ENCODE measurements at regions not wholly inside any gene's neighbourhood (a gene's known extent, or its start where the extent isn't known, plus 50 kb on each side); places are given as distances from the start of the nearest gene placed in this dataset.

DNA sequence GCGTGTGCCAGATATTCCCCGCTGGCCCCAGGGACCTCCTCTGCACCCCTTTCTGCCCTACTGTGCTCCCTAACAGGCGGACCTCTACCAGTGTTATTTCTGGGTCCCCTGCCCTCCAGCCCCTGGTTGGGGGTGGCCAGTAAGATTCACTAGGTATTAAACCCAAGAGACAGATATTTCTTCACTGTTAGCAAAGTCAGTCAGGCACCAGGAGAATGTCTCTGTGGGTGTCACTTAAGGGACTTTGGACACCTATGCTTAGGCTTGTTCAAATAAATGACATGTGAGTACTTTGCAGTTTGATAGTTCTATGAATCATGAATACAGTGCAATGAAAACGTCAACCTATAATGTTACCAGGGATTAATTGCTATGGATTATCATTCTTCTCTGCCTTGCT, 234.3 kb upstream of the IGFBP3 start:
- Histone ChIP-seq H3K27ac (no peak overlapping the region), H3K36me3 (no peaks in the 10 kb centered on the region), H3K27me3 (no peaks in the 10 kb centered on the region), H3K4me3 (no peak overlapping the region), H3K4me1 (no peaks in the 10 kb centered on the region), H3K9me3 (no peaks in the 10 kb centered on the region)
- TF ChIP-seq, protein P1, sequence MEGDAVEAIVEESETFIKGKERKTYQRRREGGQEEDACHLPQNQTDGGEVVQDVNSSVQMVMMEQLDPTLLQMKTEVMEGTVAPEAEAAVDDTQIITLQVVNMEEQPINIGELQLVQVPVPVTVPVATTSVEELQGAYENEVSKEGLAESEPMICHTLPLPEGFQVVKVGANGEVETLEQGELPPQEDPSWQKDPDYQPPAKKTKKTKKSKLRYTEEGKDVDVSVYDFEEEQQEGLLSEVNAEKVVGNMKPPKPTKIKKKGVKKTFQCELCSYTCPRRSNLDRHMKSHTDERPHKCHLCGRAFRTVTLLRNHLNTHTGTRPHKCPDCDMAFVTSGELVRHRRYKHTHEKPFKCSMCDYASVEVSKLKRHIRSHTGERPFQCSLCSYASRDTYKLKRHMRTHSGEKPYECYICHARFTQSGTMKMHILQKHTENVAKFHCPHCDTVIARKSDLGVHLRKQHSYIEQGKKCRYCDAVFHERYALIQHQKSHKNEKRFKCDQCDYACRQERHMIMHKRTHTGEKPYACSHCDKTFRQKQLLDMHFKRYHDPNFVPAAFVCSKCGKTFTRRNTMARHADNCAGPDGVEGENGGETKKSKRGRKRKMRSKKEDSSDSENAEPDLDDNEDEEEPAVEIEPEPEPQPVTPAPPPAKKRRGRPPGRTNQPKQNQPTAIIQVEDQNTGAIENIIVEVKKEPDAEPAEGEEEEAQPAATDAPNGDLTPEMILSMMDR (IDR thresholded peaks at IDR 0.05) = no peak
- intact Hi-C loops (cut with DNase I) = no loop called here
- no peak for DNase-seq (ENCODE audit: low spot score in 2 of 2)

DNA sequence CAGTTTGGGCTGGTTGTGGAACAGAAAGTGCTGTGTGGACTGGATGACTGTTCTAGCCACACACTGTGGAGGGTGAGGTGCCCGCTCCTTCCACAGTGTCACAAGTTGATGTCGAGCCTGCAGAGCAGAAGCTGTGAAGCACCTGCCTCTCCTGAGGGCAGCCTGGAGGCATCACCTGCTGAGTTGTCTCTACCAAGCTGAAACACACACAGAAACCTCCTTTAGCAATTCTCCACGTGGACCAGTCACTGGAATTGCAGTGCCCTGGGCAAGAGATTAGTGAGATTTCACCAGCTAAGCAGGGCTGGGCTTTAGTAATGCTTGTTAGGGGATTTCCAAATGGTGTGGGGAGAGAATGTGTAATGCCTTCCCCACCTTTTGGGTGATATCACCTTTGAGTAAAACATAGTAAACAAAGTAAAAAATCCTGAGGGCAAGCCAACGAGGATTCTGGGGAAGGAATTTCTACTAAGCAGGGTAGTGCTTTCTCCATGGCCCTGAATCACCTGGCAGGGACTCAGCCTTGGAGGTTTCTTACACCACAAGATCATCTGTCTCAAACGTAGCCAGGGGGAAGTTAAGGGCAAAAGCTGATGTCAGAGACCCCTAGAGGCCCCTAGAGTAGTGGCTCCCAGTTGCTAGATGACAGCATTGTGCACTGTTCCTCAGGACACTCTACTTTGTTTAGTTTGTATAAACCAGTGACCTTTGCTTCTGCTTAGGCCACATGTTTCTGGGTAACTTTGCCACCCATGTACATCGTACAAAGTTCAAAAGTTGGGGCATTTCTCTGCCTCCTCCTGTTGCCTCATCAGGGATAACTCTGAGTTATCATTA, 233.1 kb upstream of the IGFBP3 start:
- H3K27me3 ChIP-seq = no peaks in the 10 kb centered on the region
- H3K36me3 ChIP-seq = no peaks in the 10 kb centered on the region
- no peaks in the 10 kb centered on the region for H3K4me1 ChIP-seq
- TF ChIP-seq, protein P1 (IDR thresholded peaks at IDR 0.05) = no peak
- intact Hi-C loops (cut with DNase I) = no loop called here
- no peak overlapping the region for H3K27ac ChIP-seq
- H3K9me3 ChIP-seq = no peaks in the 10 kb centered on the region
- no peak overlapping the region for H3K4me3 ChIP-seq
- DNase-seq (ENCODE audit: low spot score in 2 of 2) = no peak

DNA sequence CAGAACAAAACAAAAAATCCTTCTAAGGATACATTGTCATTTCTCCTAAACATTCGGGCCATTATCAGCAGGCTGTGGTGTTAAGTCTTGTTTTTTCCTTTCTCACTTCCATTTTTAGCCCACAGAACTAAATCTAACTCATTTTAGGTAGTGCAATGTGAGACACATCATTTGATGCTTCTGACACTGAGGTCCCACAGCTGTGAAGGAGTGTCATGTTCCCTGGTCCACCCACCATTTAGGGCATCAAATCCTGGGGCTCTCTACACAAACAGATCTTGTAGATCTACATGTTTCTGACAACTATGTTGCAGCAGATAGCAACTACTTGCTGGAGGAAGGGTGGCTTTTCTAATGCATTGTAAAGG, 232.5 kb upstream of the IGFBP3 start:
- Histone ChIP-seq H3K27ac (no peak overlapping the region), H3K27me3 (no peaks in the 10 kb centered on the region), H3K4me3 (no peak overlapping the region), H3K36me3 (no peaks in the 10 kb centered on the region), H3K9me3 (no peaks in the 10 kb centered on the region), H3K4me1 (no peaks in the 10 kb centered on the region)
- DNase-seq (ENCODE audit: low spot score in 2 of 2) = no peak
- TF ChIP-seq, protein P1 (IDR thresholded peaks at IDR 0.05) = no peak
- intact Hi-C loops (cut with DNase I) = no loop called here

DNA sequence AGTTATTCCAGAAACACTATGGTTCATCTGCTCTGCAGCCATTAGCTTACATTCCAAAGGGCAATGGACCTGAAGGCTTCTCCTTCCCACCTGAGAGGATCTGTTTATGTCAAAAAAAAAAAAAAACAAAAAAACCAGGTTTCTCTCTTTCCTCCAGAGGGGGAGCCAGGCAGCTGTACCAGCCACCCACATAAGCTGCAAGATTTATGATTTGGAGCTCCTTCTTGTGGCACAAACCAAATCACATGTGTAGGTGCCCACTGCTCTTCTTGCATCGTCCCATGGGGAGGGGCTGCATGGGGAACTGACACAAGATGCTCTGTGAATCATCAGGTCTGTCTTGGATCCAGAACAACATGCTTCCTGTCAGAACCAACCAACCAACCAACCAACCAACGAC, 231.6 kb upstream of the IGFBP3 start:
- H3K27me3 ChIP-seq = no peaks in the 10 kb centered on the region
- no peak for DNase-seq (ENCODE audit: low spot score in 2 of 2)
- no peaks in the 10 kb centered on the region for H3K4me1 ChIP-seq
- TF ChIP-seq, protein P1 (IDR thresholded peaks at IDR 0.05) = no peak
- no peaks in the 10 kb centered on the region for H3K9me3 ChIP-seq
- H3K4me3 ChIP-seq = no peak overlapping the region
- no peaks in the 10 kb centered on the region for H3K36me3 ChIP-seq
- intact Hi-C loops (cut with DNase I) = no loop called here
- H3K27ac ChIP-seq = no peak overlapping the region

DNA sequence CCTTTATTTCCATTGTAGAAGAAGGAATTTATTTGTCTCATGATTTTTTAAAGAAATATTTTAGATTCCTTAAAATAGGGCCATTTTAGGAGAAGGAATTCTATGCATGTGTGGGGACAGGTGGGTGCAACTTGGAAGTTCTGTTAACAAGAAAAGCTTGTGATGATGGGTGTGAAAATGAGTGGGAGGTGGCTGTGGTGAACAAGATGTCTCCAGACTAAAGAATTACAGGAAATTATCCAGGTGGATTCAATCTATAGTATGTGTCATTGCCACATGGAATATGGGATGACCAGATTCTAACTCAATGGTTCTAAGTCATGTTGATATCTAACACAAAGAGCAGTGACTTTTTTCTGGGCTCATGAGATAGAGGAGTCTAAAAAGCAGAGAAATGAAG, 229.6 kb upstream of the IGFBP3 start:
- H3K27me3 ChIP-seq = no peaks in the 10 kb centered on the region
- H3K27ac ChIP-seq = no peak overlapping the region
- H3K4me3 ChIP-seq = no peak overlapping the region
- peaks cover 5 to 8% of the 10 kb centered on the region in 2 donors for H3K4me1 ChIP-seq
- no peaks in the 10 kb centered on the region for H3K9me3 ChIP-seq
- DNase-seq (ENCODE audit: low spot score in 2 of 2) = no peak
- no peaks in the 10 kb centered on the region for H3K36me3 ChIP-seq
- intact Hi-C loops (cut with DNase I) = no loop called here
- TF ChIP-seq, protein P1 (IDR thresholded peaks at IDR 0.05) = no peak

Data from ascending aorta (tissue), 2 donors.